Neural progenitor cell (in vitro differentiated cells): ENCODE measurements at regions not wholly inside any gene's neighbourhood (a gene's known extent, or its start where the extent isn't known, plus 50 kb on each side); places are given as distances from the start of the nearest gene placed in this dataset.

Source experiments
- EZH2 ChIP-seq: fragments of 200-600 bp; sonication (generic); IDR thresholded peaks from 2 replicates; pipeline ENCODE4 v1.6.1; 2017; ENCODE audit warnings: antibody characterized with exemption, mild to moderate bottlenecking, moderate library complexity
- TF ChIP-seq, protein P1 (sequence below): fragments of 200-600 bp; sonication (generic); IDR thresholded peaks from 2 replicates; pipeline ENCODE4 v1.5.1; 2017; ENCODE audit warnings: antibody characterized with exemption, mild to moderate bottlenecking

GRCh38 chr11:127106938-127107337, 106.4 kb upstream of the KIRREL3 start:
- TF ChIP-seq, protein P1, sequence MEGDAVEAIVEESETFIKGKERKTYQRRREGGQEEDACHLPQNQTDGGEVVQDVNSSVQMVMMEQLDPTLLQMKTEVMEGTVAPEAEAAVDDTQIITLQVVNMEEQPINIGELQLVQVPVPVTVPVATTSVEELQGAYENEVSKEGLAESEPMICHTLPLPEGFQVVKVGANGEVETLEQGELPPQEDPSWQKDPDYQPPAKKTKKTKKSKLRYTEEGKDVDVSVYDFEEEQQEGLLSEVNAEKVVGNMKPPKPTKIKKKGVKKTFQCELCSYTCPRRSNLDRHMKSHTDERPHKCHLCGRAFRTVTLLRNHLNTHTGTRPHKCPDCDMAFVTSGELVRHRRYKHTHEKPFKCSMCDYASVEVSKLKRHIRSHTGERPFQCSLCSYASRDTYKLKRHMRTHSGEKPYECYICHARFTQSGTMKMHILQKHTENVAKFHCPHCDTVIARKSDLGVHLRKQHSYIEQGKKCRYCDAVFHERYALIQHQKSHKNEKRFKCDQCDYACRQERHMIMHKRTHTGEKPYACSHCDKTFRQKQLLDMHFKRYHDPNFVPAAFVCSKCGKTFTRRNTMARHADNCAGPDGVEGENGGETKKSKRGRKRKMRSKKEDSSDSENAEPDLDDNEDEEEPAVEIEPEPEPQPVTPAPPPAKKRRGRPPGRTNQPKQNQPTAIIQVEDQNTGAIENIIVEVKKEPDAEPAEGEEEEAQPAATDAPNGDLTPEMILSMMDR: no peak
- no peak for TF ChIP-seq EZH2
